ENCODE measurements at regions not wholly inside any gene's neighbourhood (a gene's known extent, or its start where the extent isn't known, plus 50 kb on each side); places are given as distances from the start of the nearest gene placed in this dataset.

DNA sequence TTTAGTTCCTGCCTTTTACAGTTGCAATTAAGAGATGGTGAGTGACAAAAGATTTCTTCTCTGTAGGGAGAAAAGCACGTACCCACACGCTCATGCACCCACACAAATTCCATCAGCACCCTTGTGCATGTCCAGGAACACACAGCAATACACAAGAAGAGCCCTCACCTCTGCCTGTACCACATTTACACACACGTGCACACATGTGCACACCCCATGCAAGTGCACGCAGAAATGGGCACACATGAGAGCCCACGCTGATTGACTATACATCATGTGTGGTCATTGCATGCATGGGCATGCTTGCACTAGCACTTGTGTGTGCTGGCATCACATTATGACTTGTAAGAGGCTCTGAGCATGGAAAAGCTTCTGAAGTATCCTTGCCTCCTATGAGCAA is 70.5 kb downstream of the SERPINA3 start:
- no peak for DNase-seq (ENCODE audit: low spot score)

DNA sequence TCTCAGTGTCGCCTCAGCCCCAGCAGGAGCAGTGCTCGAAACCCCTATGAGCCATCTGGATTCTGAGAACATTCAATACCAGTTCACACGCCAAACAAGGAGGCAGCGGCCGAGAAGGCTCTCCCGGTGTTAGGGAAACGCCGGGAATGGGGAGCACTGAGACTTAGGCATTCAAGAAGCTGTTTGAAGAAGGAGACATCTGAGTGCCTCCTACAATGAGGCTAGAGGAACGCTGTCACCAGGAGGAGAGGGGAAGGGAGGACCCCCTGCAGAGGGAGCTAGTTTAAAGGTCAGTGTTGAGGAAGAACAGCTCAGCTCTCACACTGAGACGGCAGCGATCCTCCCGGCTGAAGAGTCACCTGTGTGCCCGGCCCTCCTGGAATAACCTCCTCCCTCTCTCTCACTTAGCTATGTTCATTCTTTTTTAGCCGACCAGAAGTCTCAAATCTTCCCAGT is 69.9 kb downstream of the SERPINA3 start:
- no peak for DNase-seq (ENCODE audit: low spot score)

- peak; percentile 75 for DNase-seq (ENCODE audit: low spot score)
Measured at GRCh38 chr14:94681300-94682060, 69.3 kb downstream of the SERPINA3 start.

GRCh38 chr14:94680862-94681288 is 68.7 kb downstream of the SERPINA3 start:
- no peak for DNase-seq (ENCODE audit: low spot score)

GRCh38 chr14:94679937-94680861 is 68.0 kb downstream of the SERPINA3 start:
- no peak for DNase-seq (ENCODE audit: low spot score)

GRCh38 chr14:94679106-94679810 is 67.1 kb downstream of the SERPINA3 start:
- no peak for DNase-seq (ENCODE audit: low spot score)

GRCh38 chr14:94677747-94678146 is 65.6 kb downstream of the SERPINA3 start:
- no peak for DNase-seq (ENCODE audit: low spot score)

- DNase-seq (ENCODE audit: low spot score) = no peak
Measured at GRCh38 chr14:94677213-94677612, 65.0 kb downstream of the SERPINA3 start.

- DNase-seq (ENCODE audit: low spot score) = no peak
Measured at GRCh38 chr14:94676495-94677185, 64.4 kb downstream of the SERPINA3 start.

- DNase-seq (ENCODE audit: low spot score) = no peak
Measured at GRCh38 chr14:94675036-94675435, 62.8 kb downstream of the SERPINA3 start.

- peak; percentile 60 for DNase-seq (ENCODE audit: low spot score)
Measured at GRCh38 chr14:94673781-94674231, 61.6 kb downstream of the SERPINA3 start.
